GM12878 (cell line): ENCODE measurements at regions not wholly inside any gene's neighbourhood (a gene's known extent, or its start where the extent isn't known, plus 50 kb on each side); places are given as distances from the start of the nearest gene placed in this dataset.

Experiments
- ATAC-seq: fragments of 200-7000 bp; cut with Tn5 transposase; 3 replicates; pipeline ENCODE4 v1.9.1; 2020; ENCODE audit warnings: mild to moderate bottlenecking, moderate library complexity
- BruUV-seq: library from RNA; stranded (reverse); fragments of 400-500 nt; replicated peaks from 2 replicates; lab custom pipeline; 2021; lab: Mats Ljungman, UMichigan
- CTCF ChIA-PET: fragments of 300-600 bp; sonication (Branson Sonifier 250); formaldehyde crosslinking; extraction: SDS; loops from one replicate; lab custom pipeline; 2021; ENCODE audit warnings: inconsistent platforms; lab: Yijun Ruan, JAX
- POLR2A ChIA-PET: fragments of 350-600 bp; formaldehyde crosslinking; extraction: SDS; loops from one replicate; lab custom pipeline; 2021; ENCODE audit warnings: inconsistent platforms; lab: Charles Lee
- RAD21 ChIA-PET: fragments of 300-600 bp; sonication (Branson Sonifier 250); formaldehyde crosslinking; loops from one replicate; lab custom pipeline; 2023; ENCODE audit warnings: antibody characterized with exemption; ENCODE audit not compliant: unreplicated experiment; lab: Charles Lee
- SMC1A ChIA-PET: fragments of 300-600 bp; sonication (Branson Sonifier 250); formaldehyde crosslinking; loops from one replicate; lab custom pipeline; 2023; ENCODE audit not compliant: unreplicated experiment, uncharacterized antibody; lab: Charles Lee
- DNase-seq: peaks from one replicate; pipeline ENCODE4 v3.0.0-alpha.2; 2011; ENCODE audit warnings: low read depth, low spot score
- FAIRE-seq: peaks from 3 replicates; lab custom pipeline; 2011; peaks lifted over from hg19 to GRCh38; lab: Jason Lieb, UNC
- H2AFZ ChIP-seq: 2 replicates; pipeline ENCODE4 v1.6.0; 2011; ENCODE audit warnings: low read depth, low read length, control low read depth; ENCODE audit not compliant: control insufficient read depth
- H3K27ac ChIP-seq: 2 replicates; pipeline ENCODE4 v1.5.1; 2011; ENCODE audit warnings: control low read depth; ENCODE audit not compliant: control insufficient read depth, insufficient read depth
- H3K27me3 ChIP-seq, 2 experiments: replicated peaks in 1 of 2; 2 replicates each; pipeline versions ENCODE4 v1.6.0 to v1.6.1; 2011; ENCODE audit warnings: low read length in 1 of 2; ENCODE audit not compliant: control insufficient read depth in 2 of 2, insufficient read depth in 2 of 2
- H3K36me3 ChIP-seq, 2 experiments: 2 replicates each; pipeline ENCODE4 v1.5.1; 2011; ENCODE audit warnings: low read length in 1 of 2; ENCODE audit not compliant: control insufficient read depth in 2 of 2, insufficient read depth in 2 of 2
- H3K4me1 ChIP-seq: 2 replicates; pipeline ENCODE4 v1.6.1; 2011; ENCODE audit warnings: mild to moderate bottlenecking, low read length, moderate library complexity, mixed read lengths; ENCODE audit not compliant: control insufficient read depth, insufficient read depth
- H3K4me2 ChIP-seq: 2 replicates; pipeline ENCODE4 v1.6.0; 2011; ENCODE audit warnings: control low read depth; ENCODE audit not compliant: control insufficient read depth, insufficient read depth
- H3K4me3 ChIP-seq: fragments of 200-600 bp; sonication (generic); 2 replicates; pipeline ENCODE4 v1.5.1; 2016
- H3K79me2 ChIP-seq: 2 replicates; pipeline ENCODE4 v1.6.0; 2011; ENCODE audit warnings: low read length; ENCODE audit not compliant: control insufficient read depth, insufficient read depth
- H3K9ac ChIP-seq: 2 replicates; pipeline ENCODE4 v1.8.0; 2011; ENCODE audit warnings: low read length, control low read depth, mixed read lengths; ENCODE audit not compliant: control insufficient read depth, insufficient read depth
- H3K9me3 ChIP-seq: replicated peaks from 3 replicates; pipeline ENCODE4 v1.5.1; 2011; ENCODE audit warnings: mild to moderate bottlenecking, low read length; ENCODE audit not compliant: control insufficient read depth, insufficient read depth
- H4K20me1 ChIP-seq: 2 replicates; pipeline ENCODE4 v1.6.0; 2011; ENCODE audit not compliant: control insufficient read depth, insufficient read depth
- BRCA1 ChIP-seq: IDR thresholded peaks from 2 replicates; pipeline ENCODE4 v1.6.1; 2011; ENCODE audit warnings: low read depth, low read length, improper control_type of control experiment
- CBX5 ChIP-seq: sonication (generic); IDR thresholded peaks from 2 replicates; pipeline ENCODE4 v1.6.1; 2016; ENCODE audit warnings: low read depth, moderate library complexity, mild to moderate bottlenecking, inconsistent platforms
- CHD1 ChIP-seq: IDR thresholded peaks from 2 replicates; pipeline ENCODE4 v1.6.1; 2012; ENCODE audit warnings: low read depth, low read length, improper control_type of control experiment
- HDAC2 ChIP-seq: fragments of 200-600 bp; sonication (generic); IDR thresholded peaks from 2 replicates; pipeline ENCODE4 v1.6.1; 2017
- MEF2A ChIP-seq: IDR thresholded peaks from 2 replicates; pipeline ENCODE4 v1.6.1; 2011; ENCODE audit warnings: low read depth, mild to moderate bottlenecking, low read length, moderate library complexity; ENCODE audit not compliant: insufficient read depth
- NR2F1 ChIP-seq: fragments of 450-650 bp; conservative IDR thresholded peaks from 2 replicates; pipeline ENCODE4 v1.6.1; 2017; ENCODE audit warnings: mild to moderate bottlenecking
- SIX5 ChIP-seq: IDR thresholded peaks from 2 replicates; pipeline ENCODE4 v1.6.1; 2011; ENCODE audit warnings: mild to moderate bottlenecking, low read depth, low read length, moderate library complexity; ENCODE audit not compliant: severe bottlenecking
- SRF ChIP-seq, 2 experiments: IDR thresholded peaks; 2 replicates each; pipeline ENCODE4 v1.6.1; 2011; ENCODE audit warnings: low read depth in 2 of 2, low read length in 2 of 2, mild to moderate bottlenecking in 1 of 2, moderate library complexity in 1 of 2
- ZNF622 ChIP-seq: fragments of 450-650 bp; IDR thresholded peaks from 2 replicates; pipeline ENCODE4 v1.6.1; 2017; ENCODE audit warnings: mild to moderate bottlenecking, inconsistent platforms
- ZZZ3 ChIP-seq: IDR thresholded peaks from 2 replicates; pipeline ENCODE4 v1.6.1; 2011; ENCODE audit warnings: low read depth; ENCODE audit not compliant: control insufficient read depth, insufficient read length
- WGBS: methylation state at CpG from one replicate; pipeline ENCODE4 v1.1.6; 2016; ENCODE audit warnings: low lambda C conversion rate; ENCODE audit not compliant: insufficient replicate concordance, insufficient coverage; ENCODE audit errors: missing lambda C conversion rate; 5-methylcytosine and 5-hydroxymethylcytosine counted together
- in situ Hi-C: fragments of 300-500 bp; cut with MboI; formaldehyde crosslinking; loops from 9 replicates; pipeline ENCODE4 v1.14.3; 2018; ENCODE audit warnings: mixed read lengths
- intact Hi-C: fragments of 100-400 bp; cut with micrococcal nuclease; formaldehyde crosslinking; loops from one replicate; pipeline ENCODE4 v1.14.2; 2022; ENCODE audit not compliant: unreplicated experiment
- TF ChIP-seq, protein P1 (sequence below): IDR thresholded peaks from 2 replicates; pipeline ENCODE4 v1.6.1; 2012; ENCODE audit warnings: low read depth, low read length, improper control_type of control experiment
- TF ChIP-seq, protein P2 (sequence below): fragments of 450-650 bp; formaldehyde crosslinking; IDR thresholded peaks from 2 replicates; pipeline ENCODE4 v1.4.0; 2020; ENCODE audit warnings: mild to moderate bottlenecking, moderate library complexity

GRCh38 chr12:115417610-115418009 lies 733.6 kb upstream of the TBX3 start:
- Histone ChIP-seq H2AFZ (no peak overlapping the region), H3K27ac (no peak overlapping the region), H3K27me3 (no peaks in the 10 kb centered on the region), H3K36me3 (no peaks in the 10 kb centered on the region), H3K9me3 (no peaks in the 10 kb centered on the region), H4K20me1 (no peaks in the 10 kb centered on the region), H3K79me2 (no peaks in the 10 kb centered on the region), H3K9ac (no peak overlapping the region), H3K4me2 (no peak overlapping the region), H3K4me3 (no peak overlapping the region), H3K4me1 (no peaks in the 10 kb centered on the region)
- ChIA-PET CTCF (no interaction called here), POLR2A (no interaction called here), RAD21 (no interaction called here), SMC1A (interaction anchor here (1.0 to 1.2 kb wide), 2 partner anchors 8 to 9 kb away, joined by 3 to 4 read pairs; no protein-coding TSS in a partner anchor)
- DNase-seq (no peak), ATAC-seq (no peak), FAIRE-seq (no peak)
- intact Hi-C loops (no loop called here), in situ Hi-C loops (no loop called here)
- WGBS = 0% methylated on average over 2 of the region's 2 CpGs
- no TSS peak for BruUV-seq
- no peak for TF ChIP-seq BRCA1
- TF ChIP-seq, protein P1, sequence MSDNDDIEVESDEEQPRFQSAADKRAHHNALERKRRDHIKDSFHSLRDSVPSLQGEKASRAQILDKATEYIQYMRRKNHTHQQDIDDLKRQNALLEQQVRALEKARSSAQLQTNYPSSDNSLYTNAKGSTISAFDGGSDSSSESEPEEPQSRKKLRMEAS = no peak
- no peak for TF ChIP-seq SIX5
- TF ChIP-seq HDAC2 = no peak
- TF ChIP-seq ZNF622 = no peak
- TF ChIP-seq ZZZ3 = no peak
- TF ChIP-seq, protein P2, sequence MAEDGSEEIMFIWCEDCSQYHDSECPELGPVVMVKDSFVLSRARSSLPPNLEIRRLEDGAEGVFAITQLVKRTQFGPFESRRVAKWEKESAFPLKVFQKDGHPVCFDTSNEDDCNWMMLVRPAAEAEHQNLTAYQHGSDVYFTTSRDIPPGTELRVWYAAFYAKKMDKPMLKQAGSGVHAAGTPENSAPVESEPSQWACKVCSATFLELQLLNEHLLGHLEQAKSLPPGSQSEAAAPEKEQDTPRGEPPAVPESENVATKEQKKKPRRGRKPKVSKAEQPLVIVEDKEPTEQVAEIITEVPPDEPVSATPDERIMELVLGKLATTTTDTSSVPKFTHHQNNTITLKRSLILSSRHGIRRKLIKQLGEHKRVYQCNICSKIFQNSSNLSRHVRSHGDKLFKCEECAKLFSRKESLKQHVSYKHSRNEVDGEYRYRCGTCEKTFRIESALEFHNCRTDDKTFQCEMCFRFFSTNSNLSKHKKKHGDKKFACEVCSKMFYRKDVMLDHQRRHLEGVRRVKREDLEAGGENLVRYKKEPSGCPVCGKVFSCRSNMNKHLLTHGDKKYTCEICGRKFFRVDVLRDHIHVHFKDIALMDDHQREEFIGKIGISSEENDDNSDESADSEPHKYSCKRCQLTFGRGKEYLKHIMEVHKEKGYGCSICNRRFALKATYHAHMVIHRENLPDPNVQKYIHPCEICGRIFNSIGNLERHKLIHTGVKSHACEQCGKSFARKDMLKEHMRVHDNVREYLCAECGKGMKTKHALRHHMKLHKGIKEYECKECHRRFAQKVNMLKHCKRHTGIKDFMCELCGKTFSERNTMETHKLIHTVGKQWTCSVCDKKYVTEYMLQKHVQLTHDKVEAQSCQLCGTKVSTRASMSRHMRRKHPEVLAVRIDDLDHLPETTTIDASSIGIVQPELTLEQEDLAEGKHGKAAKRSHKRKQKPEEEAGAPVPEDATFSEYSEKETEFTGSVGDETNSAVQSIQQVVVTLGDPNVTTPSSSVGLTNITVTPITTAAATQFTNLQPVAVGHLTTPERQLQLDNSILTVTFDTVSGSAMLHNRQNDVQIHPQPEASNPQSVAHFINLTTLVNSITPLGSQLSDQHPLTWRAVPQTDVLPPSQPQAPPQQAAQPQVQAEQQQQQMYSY (CRISPR knock-in tag) = no peak
- TF ChIP-seq SRF (IDR thresholded peaks at IDR 0.05; ENCODE audit: low read depth in 2 of 2, low read length in 2 of 2) = no peak
- TF ChIP-seq MEF2A = no peak
- no peak for TF ChIP-seq NR2F1
- TF ChIP-seq CBX5 = no peak
- no peak for TF ChIP-seq CHD1
